ENCODE measurements at regions not wholly inside any gene's neighbourhood (a gene's known extent, or its start where the extent isn't known, plus 50 kb on each side); places are given as distances from the start of the nearest gene placed in this dataset. TPM values are rescaled to one million over a fixed set of nuclear protein-coding genes. Genes with fewer than 3 reads are reported as not detected.
A peak's percentile ranks its signal among the peaks of the same experiment; 100 is the strongest.
"Not testable (repeated sequence)": the region's sequence is repeated elsewhere in the genome, so short reads cannot be mapped to it uniquely, and the experiment has no call there.

- not testable (repeated sequence) for H3K4me1 ChIP-seq (ENCODE audit: control insufficient read depth in 4 of 4, insufficient read depth in 4 of 4, low read length in 3 of 4); H3K4me3 ChIP-seq (ENCODE audit: low read depth in 1 of 3, low read length in 3 of 3); H3K9ac ChIP-seq (ENCODE audit: low read depth in 1 of 2, low read length in 2 of 2); H3K9me3 ChIP-seq (ENCODE audit: control insufficient read depth in 4 of 4, low read length in 3 of 4); H3K27me3 ChIP-seq (ENCODE audit: control insufficient read depth in 4 of 4, insufficient read depth in 4 of 4, low read length in 3 of 4); H3K36me3 ChIP-seq (ENCODE audit: control insufficient read depth in 4 of 4, insufficient read depth in 3 of 4, low read depth in 1 of 4, low read length in 3 of 4); H3K27ac ChIP-seq (ENCODE audit: low read depth in 1 of 2, low read length in 2 of 2); DNase-seq (ENCODE audit: low spot score)
- WGBS: 14% methylated on average over 58 of the region's 82 CpGs
Observed at GRCh38 chr15:23225756-23226729, 89.4 kb upstream of the GOLGA6L1 start.

- WGBS: 58% methylated on average over 4 of the region's 4 CpGs
- not testable (repeated sequence) for H3K4me1 ChIP-seq (ENCODE audit: control insufficient read depth in 4 of 4, insufficient read depth in 4 of 4, low read length in 3 of 4); H3K27ac ChIP-seq (ENCODE audit: low read depth in 1 of 2, low read length in 2 of 2); H3K9me3 ChIP-seq (ENCODE audit: control insufficient read depth in 4 of 4, low read length in 3 of 4); H3K27me3 ChIP-seq (ENCODE audit: control insufficient read depth in 4 of 4, insufficient read depth in 4 of 4, low read length in 3 of 4); H3K9ac ChIP-seq (ENCODE audit: low read depth in 1 of 2, low read length in 2 of 2); H3K4me3 ChIP-seq (ENCODE audit: low read depth in 1 of 3, low read length in 3 of 3); H3K36me3 ChIP-seq (ENCODE audit: control insufficient read depth in 4 of 4, insufficient read depth in 3 of 4, low read depth in 1 of 4, low read length in 3 of 4); DNase-seq (ENCODE audit: low spot score)
Observed at GRCh38 chr15:23209452-23209851, 72.8 kb upstream of the GOLGA6L1 start.

GRCh38 chr15:23199811-23200465 lies 63.3 kb upstream of the GOLGA6L1 start:
- not testable (repeated sequence) for H3K9me3 ChIP-seq (ENCODE audit: control insufficient read depth in 4 of 4, low read length in 3 of 4); H3K4me1 ChIP-seq (ENCODE audit: control insufficient read depth in 4 of 4, insufficient read depth in 4 of 4, low read length in 3 of 4); H3K4me3 ChIP-seq (ENCODE audit: low read depth in 1 of 3, low read length in 3 of 3); H3K27me3 ChIP-seq (ENCODE audit: control insufficient read depth in 4 of 4, insufficient read depth in 4 of 4, low read length in 3 of 4); H3K27ac ChIP-seq (ENCODE audit: low read depth in 1 of 2, low read length in 2 of 2); H3K36me3 ChIP-seq (ENCODE audit: control insufficient read depth in 4 of 4, insufficient read depth in 3 of 4, low read depth in 1 of 4, low read length in 3 of 4); H3K9ac ChIP-seq (ENCODE audit: low read depth in 1 of 2, low read length in 2 of 2)
- peak; percentile 29 for DNase-seq (ENCODE audit: low spot score)
- 76% methylated on average over 4 of the region's 6 CpGs for WGBS

GRCh38 chr15:23198375-23198774 lies 61.8 kb upstream of the GOLGA6L1 start:
- H3K4me1 ChIP-seq (ENCODE audit: control insufficient read depth in 4 of 4, insufficient read depth in 4 of 4, low read length in 3 of 4); H3K9ac ChIP-seq (ENCODE audit: low read depth in 1 of 2, low read length in 2 of 2); H3K36me3 ChIP-seq (ENCODE audit: control insufficient read depth in 4 of 4, insufficient read depth in 3 of 4, low read depth in 1 of 4, low read length in 3 of 4); H3K27me3 ChIP-seq (ENCODE audit: control insufficient read depth in 4 of 4, insufficient read depth in 4 of 4, low read length in 3 of 4); DNase-seq (ENCODE audit: low spot score); H3K9me3 ChIP-seq (ENCODE audit: control insufficient read depth in 4 of 4, low read length in 3 of 4); H3K27ac ChIP-seq (ENCODE audit: low read depth in 1 of 2, low read length in 2 of 2); H3K4me3 ChIP-seq (ENCODE audit: low read depth in 1 of 3, low read length in 3 of 3): not testable (repeated sequence)
- 64% methylated on average over 3 of the region's 4 CpGs for WGBS

- WGBS: 63% methylated on average over 1 of the region's 1 CpG
- not testable (repeated sequence) for H3K9ac ChIP-seq (ENCODE audit: low read depth in 1 of 2, low read length in 2 of 2); H3K27me3 ChIP-seq (ENCODE audit: control insufficient read depth in 4 of 4, insufficient read depth in 4 of 4, low read length in 3 of 4); H3K9me3 ChIP-seq (ENCODE audit: control insufficient read depth in 4 of 4, low read length in 3 of 4); H3K4me1 ChIP-seq (ENCODE audit: control insufficient read depth in 4 of 4, insufficient read depth in 4 of 4, low read length in 3 of 4); H3K27ac ChIP-seq (ENCODE audit: low read depth in 1 of 2, low read length in 2 of 2); H3K36me3 ChIP-seq (ENCODE audit: control insufficient read depth in 4 of 4, insufficient read depth in 3 of 4, low read depth in 1 of 4, low read length in 3 of 4); H3K4me3 ChIP-seq (ENCODE audit: low read depth in 1 of 3, low read length in 3 of 3); DNase-seq (ENCODE audit: low spot score)
Observed at GRCh38 chr15:23192313-23192712, 55.7 kb upstream of the GOLGA6L1 start.

Small RNA genes lying in the stretch of these regions (small RNA-seq; reads per million reads assigned to genes)
- gene AC116165.2 (not detected), gene MIR4509-1 (not detected)

Data from liver (tissue), 7 donors.